Neural crest cell (in vitro differentiated cells): ENCODE measurements at regions not wholly inside any gene's neighbourhood (a gene's known extent, or its start where the extent isn't known, plus 50 kb on each side); places are given as distances from the start of the nearest gene placed in this dataset.
"Not testable (repeated sequence)": the region's sequence is repeated elsewhere in the genome, so short reads cannot be mapped to it uniquely, and the experiment has no call there.

Experiments
- DNase-seq: peaks from one replicate; pipeline ENCODE4 v3.0.0; 2021; ENCODE audit warnings: low read depth, mixed read lengths, low spot score
- H3K27ac Mint-ChIP-seq: one replicate; pipeline ENCODE4 v1.8.0; 2021; ENCODE audit warnings: mild to moderate bottlenecking, mixed read lengths; ENCODE audit not compliant: unreplicated experiment
- H3K27me3 Mint-ChIP-seq: 2 replicates; pipeline ENCODE4 v1.8.0; 2021; ENCODE audit warnings: low read depth, mild to moderate bottlenecking, mixed read lengths
- H3K36me3 Mint-ChIP-seq: 2 replicates; pipeline ENCODE4 v1.8.0; 2021; ENCODE audit warnings: low read depth, mild to moderate bottlenecking, mixed read lengths
- H3K4me1 Mint-ChIP-seq: 2 replicates; pipeline ENCODE4 v1.8.0; 2021; ENCODE audit warnings: mixed read lengths
- H3K4me3 Mint-ChIP-seq: one replicate; pipeline ENCODE4 v1.8.0; 2021; ENCODE audit warnings: mild to moderate bottlenecking, mixed read lengths
- H3K9me3 Mint-ChIP-seq: 2 replicates; pipeline ENCODE4 v1.8.0; 2021; ENCODE audit warnings: mixed read lengths
- TF ChIP-seq, protein P1 (sequence below): fragments of 200-600 bp; sonication (generic); conservative IDR thresholded peaks from 2 replicates; pipeline ENCODE4 v1.5.0; 2021; ENCODE audit warnings: antibody characterized with exemption, mild to moderate bottlenecking

DNA sequence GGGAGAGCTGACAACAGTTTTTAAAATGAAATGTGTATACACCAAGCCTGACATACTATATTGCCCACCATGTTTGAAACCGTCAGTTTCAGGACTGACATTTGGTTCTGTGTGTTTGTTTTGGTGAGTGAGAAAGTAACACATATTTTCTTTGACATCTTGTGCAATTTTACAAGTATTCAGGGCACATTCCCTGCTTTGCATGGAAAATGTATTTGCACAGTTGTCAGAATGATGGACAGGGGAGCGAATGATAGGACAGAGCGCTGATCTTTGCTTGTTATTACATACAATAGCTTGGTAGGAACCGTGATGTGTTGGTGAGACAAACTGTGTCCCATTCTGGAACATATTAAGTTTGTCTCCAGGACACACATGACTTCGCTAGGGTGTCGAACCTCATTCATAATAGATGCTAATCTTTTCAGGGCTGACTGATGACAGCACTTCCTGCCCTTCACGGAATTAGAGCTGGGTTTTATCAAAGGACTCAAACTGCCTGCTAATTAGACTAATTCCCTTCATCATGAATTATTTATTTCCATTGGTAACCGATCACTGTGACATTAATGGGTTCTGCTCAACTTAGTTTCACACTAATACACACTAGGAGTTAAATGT lies 158.5 kb downstream of the CDCA7 start:
- TF ChIP-seq, protein P1, sequence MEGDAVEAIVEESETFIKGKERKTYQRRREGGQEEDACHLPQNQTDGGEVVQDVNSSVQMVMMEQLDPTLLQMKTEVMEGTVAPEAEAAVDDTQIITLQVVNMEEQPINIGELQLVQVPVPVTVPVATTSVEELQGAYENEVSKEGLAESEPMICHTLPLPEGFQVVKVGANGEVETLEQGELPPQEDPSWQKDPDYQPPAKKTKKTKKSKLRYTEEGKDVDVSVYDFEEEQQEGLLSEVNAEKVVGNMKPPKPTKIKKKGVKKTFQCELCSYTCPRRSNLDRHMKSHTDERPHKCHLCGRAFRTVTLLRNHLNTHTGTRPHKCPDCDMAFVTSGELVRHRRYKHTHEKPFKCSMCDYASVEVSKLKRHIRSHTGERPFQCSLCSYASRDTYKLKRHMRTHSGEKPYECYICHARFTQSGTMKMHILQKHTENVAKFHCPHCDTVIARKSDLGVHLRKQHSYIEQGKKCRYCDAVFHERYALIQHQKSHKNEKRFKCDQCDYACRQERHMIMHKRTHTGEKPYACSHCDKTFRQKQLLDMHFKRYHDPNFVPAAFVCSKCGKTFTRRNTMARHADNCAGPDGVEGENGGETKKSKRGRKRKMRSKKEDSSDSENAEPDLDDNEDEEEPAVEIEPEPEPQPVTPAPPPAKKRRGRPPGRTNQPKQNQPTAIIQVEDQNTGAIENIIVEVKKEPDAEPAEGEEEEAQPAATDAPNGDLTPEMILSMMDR, result no peak
- Mint-ChIP-seq H3K4me1 (peaks cover 8% of the 10 kb centered on the region), H3K9me3 (peaks cover 5% of the 10 kb centered on the region), H3K27me3 (no peaks in the 10 kb centered on the region), H3K36me3 (no peaks in the 10 kb centered on the region), H3K4me3 (no peak overlapping the region), H3K27ac (no peak overlapping the region)
- no peak for DNase-seq

DNA sequence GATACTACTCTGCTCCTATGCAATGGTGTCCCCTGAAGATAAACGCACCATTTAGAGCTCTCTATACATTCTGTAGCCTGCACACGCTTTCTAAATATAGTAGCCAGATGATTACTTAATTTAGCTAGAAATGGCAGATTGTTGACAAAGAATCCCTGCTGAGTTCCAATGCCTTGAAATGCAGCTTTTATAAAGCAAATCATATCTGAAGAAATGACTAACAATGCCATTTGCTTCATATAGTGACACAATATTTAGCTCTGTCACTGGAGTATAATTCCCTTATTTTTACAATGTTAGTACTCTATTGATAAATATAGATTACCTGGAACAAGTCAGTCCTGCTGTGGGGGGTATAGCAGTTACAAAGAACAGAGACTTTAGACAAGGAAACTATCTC lies 166.2 kb downstream of the CDCA7 start:
- H3K9me3 Mint-ChIP-seq, result peaks cover 9% of the 10 kb centered on the region
- no peaks in the 10 kb centered on the region for H3K4me1 Mint-ChIP-seq
- no peak for DNase-seq
- TF ChIP-seq, protein P1, result no peak
- H3K27ac Mint-ChIP-seq, result no peak overlapping the region
- no peaks in the 10 kb centered on the region for H3K36me3 Mint-ChIP-seq
- no peaks in the 10 kb centered on the region for H3K27me3 Mint-ChIP-seq
- no peak overlapping the region for H3K4me3 Mint-ChIP-seq

DNA sequence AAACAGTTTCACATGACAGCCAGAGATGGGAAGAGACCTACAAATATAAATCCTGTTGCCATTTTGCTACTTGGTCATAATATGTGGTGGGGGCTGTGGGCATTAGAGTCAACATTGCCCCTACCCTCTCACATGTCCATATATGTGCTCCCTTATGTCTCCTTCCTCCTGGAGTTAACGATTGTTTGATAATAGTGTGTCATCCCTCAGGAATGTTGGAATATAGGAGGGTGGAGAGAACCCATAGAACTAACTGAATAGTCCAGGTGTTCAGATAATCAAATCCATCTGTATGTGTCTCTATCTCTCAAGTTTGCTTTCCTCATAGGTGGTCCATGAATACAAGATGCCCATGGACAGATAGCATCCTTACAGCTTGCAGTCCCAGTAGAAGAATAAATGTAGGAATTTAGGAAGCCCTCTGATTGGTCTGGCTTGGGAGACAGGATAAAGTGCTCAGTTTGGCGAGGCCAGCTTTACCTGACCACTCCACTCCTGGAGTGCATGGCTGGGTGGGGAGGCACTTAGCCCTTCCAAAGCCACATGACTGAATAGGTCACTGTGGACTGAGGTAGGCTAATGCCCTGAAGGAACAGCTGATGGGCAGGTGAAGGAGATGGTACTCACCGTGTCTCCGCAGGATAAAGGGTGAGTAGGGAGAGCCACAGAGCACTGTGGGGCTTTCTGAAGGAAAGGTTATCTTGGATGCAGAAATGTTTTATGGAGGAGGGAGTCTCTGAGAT lies 166.9 kb downstream of the CDCA7 start:
- H3K4me3 Mint-ChIP-seq, result no peak overlapping the region
- H3K4me1 Mint-ChIP-seq, result no peaks in the 10 kb centered on the region
- TF ChIP-seq, protein P1, result no peak
- no peaks in the 10 kb centered on the region for H3K36me3 Mint-ChIP-seq
- peaks cover 9% of the 10 kb centered on the region for H3K9me3 Mint-ChIP-seq
- no peak for DNase-seq
- no peak overlapping the region for H3K27ac Mint-ChIP-seq
- H3K27me3 Mint-ChIP-seq, result no peaks in the 10 kb centered on the region

DNA sequence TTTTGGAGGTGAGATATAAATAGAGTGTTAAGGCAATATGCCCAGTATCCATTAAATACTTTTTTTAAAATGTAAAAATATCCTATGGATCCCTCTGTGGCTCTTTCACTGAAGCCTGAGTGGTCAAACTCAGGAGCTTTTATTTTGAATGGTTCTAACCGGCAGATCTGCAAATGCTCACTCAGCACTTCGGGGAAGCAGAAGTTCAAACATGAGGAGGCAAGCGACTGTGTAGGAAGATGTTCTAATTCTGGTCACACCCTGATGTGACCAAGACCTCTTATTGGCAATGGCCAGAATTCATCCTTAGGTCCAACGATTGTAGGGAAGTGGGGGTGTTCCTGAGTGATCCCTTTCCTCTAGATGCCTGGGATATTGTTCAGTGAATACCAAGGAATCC lies 168.8 kb downstream of the CDCA7 start:
- Mint-ChIP-seq H3K27me3 (no peaks in the 10 kb centered on the region), H3K9me3 (peaks cover 3% of the 10 kb centered on the region), H3K36me3 (no peaks in the 10 kb centered on the region), H3K4me3 (no peak overlapping the region), H3K4me1 (no peaks in the 10 kb centered on the region), H3K27ac (no peak overlapping the region)
- TF ChIP-seq, protein P1, result no peak
- DNase-seq, result no peak

DNA sequence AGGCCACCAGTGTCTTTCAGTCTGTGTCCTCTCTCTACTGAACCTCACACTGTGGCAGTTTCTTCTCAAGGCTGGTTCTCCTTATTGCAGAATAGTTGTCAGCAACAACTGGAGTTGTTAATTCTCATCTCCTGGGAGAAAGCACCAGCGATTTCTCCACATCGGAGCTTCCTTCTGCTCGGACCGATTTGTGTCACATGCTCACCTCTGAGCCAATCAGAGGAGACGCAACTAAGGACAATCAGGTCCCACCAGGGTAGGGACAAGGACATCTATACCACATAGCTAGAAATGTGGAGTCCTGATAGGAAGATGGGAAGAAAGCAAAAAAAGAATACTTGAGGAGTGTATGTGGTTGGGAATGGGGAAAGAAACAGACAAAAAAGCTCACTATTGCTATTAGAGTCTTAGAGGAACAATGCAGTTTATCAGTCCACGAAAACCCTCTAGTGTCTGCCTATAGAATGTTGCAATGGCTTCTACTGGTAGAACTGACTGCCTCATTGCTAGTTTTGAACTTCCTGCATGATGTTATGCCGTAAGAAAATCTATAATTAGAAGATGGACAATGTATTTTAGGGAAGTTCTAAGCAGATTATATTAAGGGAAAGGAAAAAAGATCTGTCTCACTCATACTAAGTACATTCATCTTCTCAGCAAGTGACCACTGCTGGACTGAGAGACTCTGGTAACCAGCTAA lies 169.7 kb downstream of the CDCA7 start:
- no peak for DNase-seq
- H3K4me1 Mint-ChIP-seq, result no peaks in the 10 kb centered on the region
- H3K27me3 Mint-ChIP-seq, result no peaks in the 10 kb centered on the region
- no peaks in the 10 kb centered on the region for H3K9me3 Mint-ChIP-seq
- H3K4me3 Mint-ChIP-seq, result no peak overlapping the region
- H3K27ac Mint-ChIP-seq, result no peak overlapping the region
- TF ChIP-seq, protein P1, result no peak
- no peaks in the 10 kb centered on the region for H3K36me3 Mint-ChIP-seq

DNA sequence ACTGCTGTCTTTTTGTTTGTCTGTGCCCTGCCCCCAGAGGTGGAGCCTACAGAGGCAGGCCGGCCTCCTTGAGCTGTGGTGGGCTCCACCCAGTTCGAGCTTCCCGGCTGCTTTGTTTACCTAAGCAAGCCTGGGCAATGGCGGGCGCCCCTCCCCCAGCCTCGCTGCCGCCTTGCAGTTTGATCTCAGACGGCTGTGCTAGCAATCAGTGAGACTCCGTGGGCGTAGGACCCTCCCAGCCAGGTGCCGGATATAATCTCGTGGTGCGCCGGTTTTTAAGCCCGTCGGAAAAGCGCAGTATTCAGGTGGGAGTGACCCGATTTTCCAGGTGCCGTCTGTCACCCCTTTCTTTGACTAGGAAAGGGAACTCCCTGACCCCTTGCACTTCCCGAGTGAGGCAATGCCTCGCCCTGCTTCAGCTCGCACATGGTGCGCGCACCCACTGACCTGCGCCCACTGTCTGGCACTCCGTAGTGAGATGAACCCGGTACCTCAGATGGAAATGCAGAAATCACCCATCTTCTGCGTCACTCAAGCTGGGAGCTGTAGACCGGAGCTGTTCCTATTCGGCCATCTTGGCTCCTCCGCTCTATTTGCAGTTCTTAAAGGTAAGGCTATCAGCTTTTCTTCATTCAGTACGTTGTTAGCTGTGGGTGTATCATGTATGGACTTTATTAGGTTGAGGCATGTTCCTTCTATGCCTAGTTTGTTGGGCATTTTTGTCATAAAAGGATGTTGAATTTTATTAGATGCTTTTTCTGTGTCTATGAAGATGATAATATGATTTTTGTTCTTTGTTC lies 178.3 kb downstream of the CDCA7 start:
- H3K27me3 Mint-ChIP-seq, DNase-seq, H3K9me3 Mint-ChIP-seq: not testable (repeated sequence)
- Mint-ChIP-seq H3K36me3 (peaks cover 16% of the 10 kb centered on the region), H3K4me3 (peak overlapping the region; percentile 45), H3K4me1 (peaks cover 12% of the 10 kb centered on the region), H3K27ac (peak overlapping the region; percentile 88)
